ENCODE measurements at regions not wholly inside any gene's neighbourhood (a gene's known extent, or its start where the extent isn't known, plus 50 kb on each side); places are given as distances from the start of the nearest gene placed in this dataset.
"Not testable (repeated sequence)": the region's sequence is repeated elsewhere in the genome, so short reads cannot be mapped to it uniquely, and the experiment has no call there.

DNA sequence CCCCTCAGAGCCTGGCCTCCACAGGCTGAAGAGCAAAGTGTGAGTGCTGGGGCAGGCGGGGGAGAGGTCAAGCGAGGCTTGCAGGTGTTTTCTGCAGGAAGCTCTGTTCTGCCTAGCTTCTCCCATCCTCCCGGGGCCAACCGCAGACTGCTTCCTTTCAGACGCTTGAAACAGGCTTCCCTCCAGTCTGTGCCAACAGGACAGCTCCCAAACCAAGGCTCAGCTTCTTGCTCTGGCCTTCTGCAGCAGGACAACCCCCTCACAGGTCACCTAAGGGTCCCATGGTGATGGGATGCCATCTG is 120.8 kb downstream of the LRRC37A3 start:
- not testable (repeated sequence) for TF ChIP-seq EHMT2 (IDR thresholded peaks at IDR 0.05; ENCODE audit: borderline replicate concordance, low read depth, low read length); SIN3A (IDR thresholded peaks at IDR 0.05; ENCODE audit: borderline replicate concordance, low read depth, low read length); CTCF (CRISPR knock-in tag; IDR thresholded peaks at IDR 0.05)

Data from HepG2 (cell line).